Activated CD4-positive, alpha-beta memory T cell treated with anti-CD3 and anti-CD28 coated beads for 36 hours (primary cell): ENCODE measurements at regions not wholly inside any gene's neighbourhood (a gene's known extent, or its start where the extent isn't known, plus 50 kb on each side); places are given as distances from the start of the nearest gene placed in this dataset.
"Not testable (repeated sequence)": the region's sequence is repeated elsewhere in the genome, so short reads cannot be mapped to it uniquely, and the experiment has no call there.

Source experiments
- CTCF ChIA-PET: fragments of 350-600 bp; sonication (Branson Sonifier 250); formaldehyde crosslinking; loops from one replicate; lab custom pipeline; 2021; ENCODE audit warnings: antibody characterized with exemption, inconsistent platforms; lab: Charles Lee
- POLR2A ChIA-PET: fragments of 350-600 bp; sonication (Branson Sonifier 250); formaldehyde crosslinking; loops from one replicate; lab custom pipeline; 2021; ENCODE audit warnings: antibody characterized with exemption; lab: Charles Lee
- DNase-seq: peaks from one replicate; pipeline ENCODE4 v3.0.0-alpha.2; 2020
- H3K27ac Mint-ChIP-seq: one replicate; pipeline ENCODE4 v1.8.0; 2021; ENCODE audit warnings: mixed read lengths
- H3K27me3 Mint-ChIP-seq: one replicate; pipeline ENCODE4 v1.8.0; 2021; ENCODE audit warnings: mixed read lengths
- H3K36me3 Mint-ChIP-seq: one replicate; pipeline ENCODE4 v1.8.0; 2021; ENCODE audit warnings: mixed read lengths
- H3K4me1 Mint-ChIP-seq: one replicate; pipeline ENCODE4 v1.8.0; 2021; ENCODE audit warnings: low read depth, mixed read lengths
- H3K4me3 Mint-ChIP-seq: one replicate; pipeline ENCODE4 v1.8.0; 2021; ENCODE audit warnings: mild to moderate bottlenecking, mixed read lengths
- H3K9me3 Mint-ChIP-seq: one replicate; pipeline ENCODE4 v1.8.0; 2021; ENCODE audit warnings: mixed read lengths
- intact Hi-C: fragments of 100-400 bp; cut with micrococcal nuclease; formaldehyde crosslinking; loops from one replicate; pipeline ENCODE4 v1.15.1; 2023

DNA sequence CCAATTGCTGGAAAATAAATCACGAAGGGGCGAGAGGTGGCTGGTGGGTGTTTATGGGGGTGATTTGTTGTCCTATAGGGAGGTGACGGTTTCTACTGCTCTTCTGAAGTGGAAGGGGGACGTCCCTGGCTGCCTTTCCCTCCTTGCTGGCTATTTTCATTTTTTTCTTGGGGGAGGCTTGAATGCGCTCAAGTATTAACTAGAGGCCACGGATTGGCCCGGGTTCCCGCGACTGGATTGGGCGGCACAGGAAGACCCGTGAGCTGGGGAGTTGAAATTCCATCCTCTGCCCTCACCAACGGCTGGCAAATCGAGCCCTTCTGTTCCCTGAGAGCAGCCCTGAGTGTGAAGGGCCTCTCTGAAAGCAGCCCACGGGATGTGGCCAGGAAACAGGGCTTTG is 176.5 kb upstream of the SPRED2 start:
- Mint-ChIP-seq H3K4me1 (peaks cover 18% of the 10 kb centered on the region), H3K27me3 (peaks cover 2% of the 10 kb centered on the region), H3K36me3 (no peaks in the 10 kb centered on the region), H3K4me3 (no peak overlapping the region), H3K9me3 (no peaks in the 10 kb centered on the region), H3K27ac (no peak overlapping the region)
- no peak for DNase-seq
- intact Hi-C loops = no loop called here
- ChIA-PET CTCF (no interaction called here), POLR2A (no interaction called here)

GRCh38 chr2:65608466-65608865 is 176.1 kb upstream of the SPRED2 start:
- H3K9me3 Mint-ChIP-seq = no peaks in the 10 kb centered on the region
- POLR2A ChIA-PET = no interaction called here
- no peak overlapping the region for H3K4me3 Mint-ChIP-seq
- intact Hi-C loops = no loop called here
- CTCF ChIA-PET = no interaction called here
- no peaks in the 10 kb centered on the region for H3K36me3 Mint-ChIP-seq
- H3K27ac Mint-ChIP-seq = no peak overlapping the region
- peaks cover 2% of the 10 kb centered on the region for H3K27me3 Mint-ChIP-seq
- H3K4me1 Mint-ChIP-seq = peaks cover 18% of the 10 kb centered on the region
- DNase-seq = no peak

GRCh38 chr2:65607662-65608305 is 175.4 kb upstream of the SPRED2 start:
- Mint-ChIP-seq H3K4me3 (no peak overlapping the region), H3K27ac (no peak overlapping the region), H3K4me1 (peaks cover 18% of the 10 kb centered on the region), H3K27me3 (peaks cover 2% of the 10 kb centered on the region), H3K9me3 (no peaks in the 10 kb centered on the region), H3K36me3 (no peaks in the 10 kb centered on the region)
- intact Hi-C loops = no loop called here
- DNase-seq = no peak
- CTCF ChIA-PET = no interaction called here
- POLR2A ChIA-PET = no interaction called here

DNA sequence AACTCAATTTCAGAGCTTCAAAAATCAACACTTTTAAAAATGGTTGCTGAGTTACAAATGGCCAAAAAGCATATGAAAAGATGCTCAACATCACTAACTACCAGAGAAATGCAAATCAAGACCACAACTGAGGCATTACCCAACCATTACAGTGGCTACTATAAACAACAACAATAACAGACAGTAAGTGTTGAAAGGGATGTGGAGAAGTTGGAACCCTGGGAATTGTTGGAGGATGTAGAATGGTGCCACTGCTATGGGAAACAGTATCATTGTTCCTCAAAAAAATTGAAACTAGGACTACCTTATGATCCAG is 173.3 kb upstream of the SPRED2 start:
- no peaks in the 10 kb centered on the region for H3K36me3 Mint-ChIP-seq
- no peak for DNase-seq
- ChIA-PET CTCF (no interaction called here), POLR2A (interaction anchor here (0.8 kb wide), 1 partner anchor 224 kb away, joined by 3 read pairs; no protein-coding TSS in a partner anchor)
- no peaks in the 10 kb centered on the region for H3K9me3 Mint-ChIP-seq
- H3K4me1 Mint-ChIP-seq = peaks cover 18% of the 10 kb centered on the region
- H3K4me3 Mint-ChIP-seq = no peak overlapping the region
- intact Hi-C loops = no loop called here
- peaks cover 2% of the 10 kb centered on the region for H3K27me3 Mint-ChIP-seq
- H3K27ac Mint-ChIP-seq = no peak overlapping the region

GRCh38 chr2:65605058-65605742 is 172.8 kb upstream of the SPRED2 start:
- H3K36me3 Mint-ChIP-seq = no peaks in the 10 kb centered on the region
- H3K4me1 Mint-ChIP-seq = peaks cover 18% of the 10 kb centered on the region
- CTCF ChIA-PET = no interaction called here
- H3K27me3 Mint-ChIP-seq = peaks cover 2% of the 10 kb centered on the region
- H3K9me3 Mint-ChIP-seq = no peaks in the 10 kb centered on the region
- no peak for DNase-seq
- H3K4me3 Mint-ChIP-seq = no peak overlapping the region
- intact Hi-C loops = no loop called here
- H3K27ac Mint-ChIP-seq = no peak overlapping the region
- POLR2A ChIA-PET = interaction anchor here (0.8 kb wide), 1 partner anchor 224 kb away, joined by 3 read pairs; no protein-coding TSS in a partner anchor

GRCh38 chr2:65604246-65604645 is 171.8 kb upstream of the SPRED2 start:
- peaks cover 2% of the 10 kb centered on the region for H3K27me3 Mint-ChIP-seq
- H3K36me3 Mint-ChIP-seq = no peaks in the 10 kb centered on the region
- H3K9me3 Mint-ChIP-seq = no peaks in the 10 kb centered on the region
- ChIA-PET POLR2A (no interaction called here), CTCF (no interaction called here)
- H3K27ac Mint-ChIP-seq = no peak overlapping the region
- no peak for DNase-seq
- peaks cover 18% of the 10 kb centered on the region for H3K4me1 Mint-ChIP-seq
- no peak overlapping the region for H3K4me3 Mint-ChIP-seq
- intact Hi-C loops = no loop called here

DNA sequence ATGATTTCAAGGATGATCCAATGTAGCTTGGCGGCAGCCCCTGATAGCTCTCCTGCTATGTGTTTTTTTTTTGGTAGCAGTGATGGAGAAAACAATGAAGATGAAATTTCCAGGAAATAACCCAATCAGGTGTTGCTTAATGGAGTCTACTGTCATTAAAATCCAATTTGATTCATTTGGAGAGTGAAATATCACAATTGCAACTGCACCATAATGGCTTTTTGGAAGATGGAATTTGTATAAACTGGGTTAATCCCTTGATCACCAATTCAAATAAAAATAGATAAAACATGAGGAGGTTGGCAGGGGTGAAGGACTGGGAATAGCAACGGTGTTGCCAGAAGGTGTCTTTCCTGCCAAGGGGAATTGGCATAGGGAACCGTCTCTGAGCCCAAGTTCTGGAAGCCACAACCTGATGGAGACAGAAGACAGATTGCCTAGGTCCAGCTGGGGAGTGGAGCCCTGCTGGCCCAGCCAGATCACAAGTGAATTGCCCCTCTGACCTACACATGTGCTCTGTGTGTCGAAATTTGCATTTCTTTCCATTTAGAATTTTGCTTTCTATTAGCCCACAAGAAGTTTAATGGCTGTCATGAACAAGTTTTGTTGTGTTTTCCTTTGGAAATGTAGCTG is 170.3 kb upstream of the SPRED2 start:
- Mint-ChIP-seq H3K9me3 (no peaks in the 10 kb centered on the region), H3K27ac (no peak overlapping the region), H3K4me1 (peaks cover 18% of the 10 kb centered on the region), H3K36me3 (no peaks in the 10 kb centered on the region), H3K4me3 (no peak overlapping the region), H3K27me3 (no peaks in the 10 kb centered on the region)
- DNase-seq = no peak
- POLR2A ChIA-PET = interaction anchor here (0.6 kb wide), 1 partner anchor 771 kb away, joined by 4 read pairs; no protein-coding TSS in a partner anchor
- CTCF ChIA-PET = interaction anchor here (0.6 kb wide), 1 partner anchor 351 kb away, joined by 4 read pairs; no protein-coding TSS in a partner anchor
- intact Hi-C loops = no loop called here

- POLR2A ChIA-PET, H3K27ac Mint-ChIP-seq, H3K27me3 Mint-ChIP-seq, DNase-seq, intact Hi-C loops, H3K4me1 Mint-ChIP-seq, H3K36me3 Mint-ChIP-seq, H3K4me3 Mint-ChIP-seq, CTCF ChIA-PET, H3K9me3 Mint-ChIP-seq: not testable (repeated sequence)
Observed at GRCh38 chr2:65600871-65601270, 168.5 kb upstream of the SPRED2 start.

- POLR2A ChIA-PET, H3K27me3 Mint-ChIP-seq: not testable (repeated sequence)
Observed at GRCh38 chr2:65600351-65600750, 168.0 kb upstream of the SPRED2 start.

GRCh38 chr2:65599693-65600092 is 167.3 kb upstream of the SPRED2 start:
- H3K36me3 Mint-ChIP-seq = no peaks in the 10 kb centered on the region
- DNase-seq = no peak
- no peak overlapping the region for H3K27ac Mint-ChIP-seq
- H3K4me1 Mint-ChIP-seq = no peaks in the 10 kb centered on the region
- ChIA-PET POLR2A (no interaction called here), CTCF (no interaction called here)
- no peaks in the 10 kb centered on the region for H3K9me3 Mint-ChIP-seq
- intact Hi-C loops = no loop called here
- H3K27me3 Mint-ChIP-seq = peaks cover 7% of the 10 kb centered on the region
- H3K4me3 Mint-ChIP-seq = no peak overlapping the region

More at GRCh38 chr2:65600351-65600750, 168.0 kb upstream of the SPRED2 start:
- H3K36me3 Mint-ChIP-seq, H3K4me3 Mint-ChIP-seq, intact Hi-C loops, CTCF ChIA-PET, H3K9me3 Mint-ChIP-seq, H3K27ac Mint-ChIP-seq, DNase-seq, H3K4me1 Mint-ChIP-seq: not testable (repeated sequence)

- ChIA-PET POLR2A (no interaction called here), CTCF (no interaction called here)
- intact Hi-C loops = no loop called here
- H3K27me3 Mint-ChIP-seq = peaks cover 7% of the 10 kb centered on the region
- DNase-seq = no peak
- H3K27ac Mint-ChIP-seq = no peak overlapping the region
- no peaks in the 10 kb centered on the region for H3K36me3 Mint-ChIP-seq
- no peaks in the 10 kb centered on the region for H3K4me1 Mint-ChIP-seq
- no peak overlapping the region for H3K4me3 Mint-ChIP-seq
- H3K9me3 Mint-ChIP-seq = no peaks in the 10 kb centered on the region
Observed at GRCh38 chr2:65598996-65599395, 166.6 kb upstream of the SPRED2 start.

GRCh38 chr2:65598264-65598663 is 165.9 kb upstream of the SPRED2 start:
- ChIA-PET POLR2A (no interaction called here), CTCF (no interaction called here)
- Mint-ChIP-seq H3K4me1 (no peaks in the 10 kb centered on the region), H3K36me3 (no peaks in the 10 kb centered on the region), H3K27me3 (peaks cover 7% of the 10 kb centered on the region), H3K9me3 (no peaks in the 10 kb centered on the region), H3K4me3 (no peak overlapping the region), H3K27ac (no peak overlapping the region)
- DNase-seq = no peak
- intact Hi-C loops = no loop called here
